K562 (cell line): ENCODE measurements at regions not wholly inside any gene's neighbourhood (a gene's known extent, or its start where the extent isn't known, plus 50 kb on each side); places are given as distances from the start of the nearest gene placed in this dataset.

Source experiments
- BCOR ChIP-seq: fragments of 450-650 bp; IDR thresholded peaks from 2 replicates; pipeline ENCODE4 v1.6.1; 2016
- CHD7 ChIP-seq: fragments of 200-600 bp; sonication (generic); IDR thresholded peaks from one replicate; pipeline ENCODE4 v1.6.1; 2012; ENCODE audit warnings: mild to moderate bottlenecking, low read depth, low read length, inconsistent platforms
- JUN ChIP-seq, 2 experiments: sonication (generic) in 1 of 2; formaldehyde crosslinking in 1 of 2; IDR thresholded peaks; 2 replicates each; pipeline versions ENCODE4 v1.6.1 to v1.8.0; 2012 to 2022; ENCODE audit warnings: borderline replicate concordance in 2 of 2, mild to moderate bottlenecking in 2 of 2, improper control_type of control experiment in 1 of 2, low read depth in 1 of 2, low read length in 1 of 2, missing genetic modification reagents in 1 of 2
- MAFK ChIP-seq: IDR thresholded peaks from 2 replicates; pipeline ENCODE4 v1.6.1; 2011; ENCODE audit warnings: low read length, improper control_type of control experiment
- MECOM ChIP-seq: fragments of 250-450 bp; sonication (Bioruptor Pico); IDR thresholded peaks from 2 replicates; pipeline ENCODE4 v1.8.0; 2022; ENCODE audit warnings: inconsistent platforms
- RREB1 ChIP-seq: fragments of 250-450 bp; sonication (Bioruptor Pico); IDR thresholded peaks from 2 replicates; pipeline ENCODE4 v1.4.0; 2020
- SAP30 ChIP-seq: fragments of 200-600 bp; sonication (generic); IDR thresholded peaks from 2 replicates; pipeline ENCODE4 v1.6.1; 2012; ENCODE audit warnings: borderline replicate concordance, low read depth, mild to moderate bottlenecking, moderate library complexity, low read length, control low read depth, inconsistent platforms; ENCODE audit not compliant: insufficient read depth, poor library complexity, severe bottlenecking
- SPI1 ChIP-seq: IDR thresholded peaks from 2 replicates; pipeline ENCODE4 v1.6.1; 2011; ENCODE audit warnings: low read depth, low read length, control low read depth, borderline replicate concordance
- TBL1XR1 ChIP-seq, 2 experiments: IDR thresholded peaks; 2 replicates each; pipeline ENCODE4 v1.6.1; 2012; ENCODE audit warnings: improper control_type of control experiment in 2 of 2, low read length in 2 of 2, mild to moderate bottlenecking in 1 of 2
- ZNF316 ChIP-seq: fragments of 450-650 bp; IDR thresholded peaks from 2 replicates; pipeline ENCODE4 v1.6.1; 2016
- ZNF583 ChIP-seq: fragments of 250-450 bp; sonication (Bioruptor Pico); IDR thresholded peaks from 2 replicates; pipeline ENCODE4 v1.4.0; 2020

- no peak for TF ChIP-seq CHD7
- TF ChIP-seq JUN (IDR thresholded peaks at IDR 0.05; ENCODE audit: borderline replicate concordance, low read depth, low read length): 0 out of 2 replicates have a peak, but pooled peaks have one; percentile 55
- TF ChIP-seq JUN (CRISPR knock-in tag; IDR thresholded peaks at IDR 0.05; ENCODE audit: borderline replicate concordance): no peak
- peak; percentile 5; the same call in 1 of the 2 replicates for TF ChIP-seq ZNF316
- TF ChIP-seq MECOM: peak; percentile 88; the same call in 1 of the 2 replicates
- TF ChIP-seq SAP30: no peak
- TF ChIP-seq BCOR: no peak
- TF ChIP-seq TBL1XR1 (IDR thresholded peaks at IDR 0.05; ENCODE audit: low read length in 2 of 2): no peak
- TF ChIP-seq MAFK: 0 out of 2 replicates have a peak, but pooled peaks have one; percentile 7
- TF ChIP-seq RREB1 (CRISPR knock-in tag): no peak
- TF ChIP-seq SPI1: peak; percentile 41; the same call in 1 of the 2 replicates
- no peak for TF ChIP-seq ZNF583 (CRISPR knock-in tag)
Measured at GRCh38 chr10:21052072-21052708, 155.1 kb upstream of the NEBL start (continued).
